SU-DHL-6 (cell line): ENCODE measurements at regions not wholly inside any gene's neighbourhood (a gene's known extent, or its start where the extent isn't known, plus 50 kb on each side); places are given as distances from the start of the nearest gene placed in this dataset.

ENCODE experiments used
- H2AFZ ChIP-seq: fragments of 200-600 bp; sonication (generic); 2 replicates; pipeline ENCODE4 v1.6.1; 2014; ENCODE audit warnings: low read depth, mild to moderate bottlenecking, moderate library complexity, mixed read lengths, antibody characterized with exemption, low read length; ENCODE audit not compliant: severe bottlenecking
- H3F3A ChIP-seq: fragments of 200-600 bp; shearing (Covaris generic); 2 replicates; pipeline ENCODE4 v1.6.0; 2016; ENCODE audit warnings: antibody characterized with exemption, mild to moderate bottlenecking; ENCODE audit not compliant: insufficient read depth
- H3K27ac ChIP-seq: fragments of 200-600 bp; sonication (generic); 2 replicates; pipeline ENCODE4 v1.5.1; 2016; ENCODE audit warnings: low read depth, mild to moderate bottlenecking, low read length, moderate library complexity, mixed read lengths
- H3K27me3 ChIP-seq: fragments of 200-600 bp; sonication (generic), shearing (Covaris generic); 2 replicates; pipeline ENCODE4 v1.6.0; 2014; ENCODE audit warnings: mild to moderate bottlenecking, low read length
- H3K36me3 ChIP-seq: fragments of 200-600 bp; sonication (generic); 2 replicates; pipeline ENCODE4 v1.6.1; 2014; ENCODE audit warnings: mild to moderate bottlenecking, low read length, mixed read lengths
- H3K4me2 ChIP-seq: fragments of 300-600, 200-600 bp; shearing (Covaris generic), sonication (generic); 2 replicates; pipeline ENCODE4 v1.6.0; 2014; ENCODE audit warnings: low read length, low read depth, mild to moderate bottlenecking; ENCODE audit not compliant: poor library complexity, severe bottlenecking
- H3K4me3 ChIP-seq: fragments of 200-600 bp; sonication (generic); 2 replicates; pipeline ENCODE4 v1.5.1; 2014; ENCODE audit warnings: antibody characterized with exemption, low read length, mild to moderate bottlenecking, mixed read lengths; ENCODE audit not compliant: insufficient read depth, poor library complexity, severe bottlenecking
- H3K79me2 ChIP-seq: fragments of 200-600 bp; sonication (generic); 2 replicates; pipeline ENCODE4 v1.6.1; 2014; ENCODE audit warnings: mild to moderate bottlenecking, low read length, moderate library complexity; ENCODE audit not compliant: insufficient read depth
- H3K9ac ChIP-seq: fragments of 200-600 bp; sonication (generic); 2 replicates; pipeline ENCODE4 v1.7.0; 2014; ENCODE audit warnings: mild to moderate bottlenecking, low read length
- H3K9me2 ChIP-seq: fragments of 200-600 bp; sonication (generic); replicated peaks from 2 replicates; pipeline ENCODE4 v1.6.1; 2014; ENCODE audit warnings: low read length; ENCODE audit not compliant: insufficient read depth
- H3K9me3 ChIP-seq: fragments of 200-600 bp; sonication (generic); 2 replicates; pipeline ENCODE4 v1.6.1; 2014; ENCODE audit warnings: low read length, mixed read lengths; ENCODE audit not compliant: insufficient read depth
- H4K20me1 ChIP-seq: fragments of 200-600 bp; sonication (generic); 2 replicates; pipeline ENCODE4 v1.6.1; 2014; ENCODE audit warnings: low read depth, mild to moderate bottlenecking, antibody characterized with exemption, low read length, moderate library complexity, mixed read lengths
- CTCF ChIP-seq: fragments of 200-600 bp; sonication (generic); IDR thresholded peaks from one replicate; pipeline ENCODE4 v1.5.1; 2017; ENCODE audit warnings: antibody characterized with exemption, mild to moderate bottlenecking, low read length, moderate library complexity; ENCODE audit not compliant: insufficient read depth, poor library complexity, severe bottlenecking
- EZH2phosphoT487 ChIP-seq: fragments of 200-600 bp; sonication (generic), shearing (Covaris generic); conservative IDR thresholded peaks from 2 replicates; pipeline ENCODE4 v1.6.1; 2018; ENCODE audit warnings: mild to moderate bottlenecking, antibody characterized with exemption, low read length, moderate library complexity, mixed read lengths

- H3K27me3 ChIP-seq = no peaks in the 10 kb centered on the region
- H3K4me2 ChIP-seq = no peak overlapping the region
- TF ChIP-seq EZH2phosphoT487 = no peak
- no peak for TF ChIP-seq CTCF
- no peak overlapping the region for H3K9ac ChIP-seq
- H2AFZ ChIP-seq = no peak overlapping the region
- no peaks in the 10 kb centered on the region for H4K20me1 ChIP-seq
- H3K27ac ChIP-seq = no peak overlapping the region
- H3K9me3 ChIP-seq = no peaks in the 10 kb centered on the region
- H3K4me3 ChIP-seq = no peak overlapping the region
- H3F3A ChIP-seq = no peaks in the 10 kb centered on the region
- no peaks in the 10 kb centered on the region for H3K36me3 ChIP-seq
- H3K79me2 ChIP-seq = no peaks in the 10 kb centered on the region
- H3K9me2 ChIP-seq = no peaks in the 10 kb centered on the region
Observed at GRCh38 chr21:38980416-38981313, 174.9 kb downstream of the ETS2 start.

GRCh38 chr21:38979271-38980121 lies 173.8 kb downstream of the ETS2 start:
- Histone ChIP-seq H3K9ac (no peak overlapping the region), H3K27me3 (no peaks in the 10 kb centered on the region), H3K9me3 (no peaks in the 10 kb centered on the region), H3K27ac (no peak overlapping the region), H4K20me1 (no peaks in the 10 kb centered on the region), H3K4me3 (no peak overlapping the region), H3K36me3 (no peaks in the 10 kb centered on the region), H3K79me2 (no peaks in the 10 kb centered on the region), H3F3A (no peaks in the 10 kb centered on the region), H3K9me2 (no peaks in the 10 kb centered on the region), H3K4me2 (no peak overlapping the region), H2AFZ (no peak overlapping the region)
- TF ChIP-seq EZH2phosphoT487 = no peak

- Histone ChIP-seq H3K9me2 (no peaks in the 10 kb centered on the region), H3K4me2 (no peak overlapping the region), H3F3A (no peaks in the 10 kb centered on the region), H3K79me2 (no peaks in the 10 kb centered on the region), H3K36me3 (no peaks in the 10 kb centered on the region), H3K27me3 (no peaks in the 10 kb centered on the region), H4K20me1 (no peaks in the 10 kb centered on the region), H2AFZ (no peak overlapping the region), H3K9me3 (no peaks in the 10 kb centered on the region), H3K9ac (no peak overlapping the region), H3K4me3 (no peak overlapping the region), H3K27ac (no peak overlapping the region)
- TF ChIP-seq EZH2phosphoT487 = no peak
- TF ChIP-seq CTCF = no peak
Observed at GRCh38 chr21:38976900-38977299, 171.2 kb downstream of the ETS2 start.
